Activated CD4-positive, alpha-beta T cell treated with anti-CD3 and anti-CD28 coated beads for 1 hour (primary cell): ENCODE measurements at regions not wholly inside any gene's neighbourhood (a gene's known extent, or its start where the extent isn't known, plus 50 kb on each side); places are given as distances from the start of the nearest gene placed in this dataset.
"Not testable (repeated sequence)": the region's sequence is repeated elsewhere in the genome, so short reads cannot be mapped to it uniquely, and the experiment has no call there.

Source experiments
- DNase-seq: peaks from one replicate; pipeline ENCODE4 v3.0.0-alpha.2; 2020

DNA sequence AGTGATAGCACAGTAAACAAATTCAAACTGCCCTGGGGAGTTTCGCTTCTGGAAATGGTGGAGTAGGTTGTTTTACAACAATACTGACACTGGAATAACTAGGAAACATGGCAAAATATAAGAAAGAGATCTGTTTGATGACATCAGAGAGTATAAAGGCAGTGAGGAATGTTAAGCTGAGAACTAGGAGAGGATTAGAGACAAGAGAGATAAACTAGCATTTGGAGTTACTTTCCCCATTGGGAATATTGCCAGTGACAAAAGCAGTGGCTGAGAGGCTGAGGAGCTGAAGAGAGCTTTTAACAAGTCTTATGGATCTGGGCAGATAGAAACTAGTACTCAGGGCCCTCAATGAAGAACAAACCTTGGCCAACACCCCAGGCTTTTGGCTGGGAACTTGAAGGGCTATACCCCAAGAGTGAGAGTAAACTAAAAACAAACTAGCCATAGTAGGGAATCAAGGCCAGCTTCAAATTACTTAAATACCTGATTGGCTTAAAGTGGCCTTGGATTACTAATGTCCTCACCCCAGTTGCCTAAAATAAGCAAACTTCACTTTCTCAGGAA, 280.4 kb downstream of the KLF13 start:
- DNase-seq: no peak

DNA sequence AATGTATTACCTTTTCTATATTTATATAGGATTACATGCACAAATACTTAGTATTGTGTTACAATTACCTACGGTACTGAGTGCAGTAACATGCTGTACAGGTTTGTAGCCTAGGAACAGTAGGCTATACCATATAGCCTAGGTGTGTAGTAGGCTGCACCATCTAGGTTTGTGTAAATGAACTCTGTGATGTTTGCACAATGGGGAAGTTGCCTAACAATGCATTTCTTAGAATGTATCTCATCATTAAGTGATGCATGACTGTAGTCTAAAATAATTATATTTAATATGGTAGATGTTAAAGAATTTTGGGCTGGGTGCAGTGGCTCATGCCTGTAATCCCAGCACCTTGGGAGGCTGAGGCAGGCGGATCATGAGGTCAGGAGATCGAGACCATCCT, 281.0 kb downstream of the KLF13 start:
- DNase-seq: no peak

DNA sequence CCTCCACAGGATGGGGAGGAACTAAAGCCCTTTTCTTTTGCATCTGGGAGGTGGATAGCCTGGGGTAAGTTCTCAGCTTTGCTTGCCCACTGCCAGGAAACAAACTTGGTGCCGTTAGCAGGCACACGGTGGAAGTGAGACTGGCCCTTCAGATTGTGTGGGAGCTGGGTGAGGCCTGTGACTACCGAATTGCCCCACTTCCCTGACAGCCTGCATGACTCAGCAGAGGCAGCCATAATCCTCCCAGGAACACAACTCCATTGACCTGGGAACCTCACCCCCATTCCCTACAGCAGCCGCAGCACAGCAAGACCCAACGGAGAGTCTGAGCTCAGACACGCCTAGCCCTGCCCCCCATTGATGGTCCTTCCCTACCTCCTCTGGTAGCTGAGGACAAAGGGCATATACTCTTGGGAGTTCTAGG, 282.6 kb downstream of the KLF13 start:
- no peak for DNase-seq

GRCh38 chr15:31609906-31610305, 283.3 kb downstream of the KLF13 start:
- DNase-seq: no peak

GRCh38 chr15:31615643-31616415, 289.2 kb downstream of the KLF13 start:
- DNase-seq: no peak

DNA sequence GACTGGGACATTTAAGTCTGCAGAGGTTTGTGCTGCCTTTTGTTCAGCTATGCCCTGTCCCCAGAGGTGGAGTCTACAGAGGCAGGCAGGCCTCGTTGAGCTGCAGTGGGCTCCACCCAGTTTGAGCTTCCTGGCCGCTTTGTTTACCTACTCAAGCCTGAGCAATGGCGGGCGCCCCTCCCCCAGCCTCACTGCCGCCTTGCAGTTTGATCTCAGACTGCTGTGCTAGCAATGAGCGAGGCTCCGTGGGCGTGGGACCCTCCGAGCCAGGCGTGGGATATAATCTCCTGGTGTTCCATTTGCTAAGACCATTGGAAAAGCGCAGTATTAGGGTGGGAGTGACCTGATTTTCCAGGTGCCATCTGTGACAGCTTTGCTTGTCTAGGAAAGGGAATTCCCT, 296.7 kb downstream of the KLF13 start:
- not testable (repeated sequence) for DNase-seq

- DNase-seq: not testable (repeated sequence)
Observed at GRCh38 chr15:31624115-31624514, 297.5 kb downstream of the KLF13 start.

DNA sequence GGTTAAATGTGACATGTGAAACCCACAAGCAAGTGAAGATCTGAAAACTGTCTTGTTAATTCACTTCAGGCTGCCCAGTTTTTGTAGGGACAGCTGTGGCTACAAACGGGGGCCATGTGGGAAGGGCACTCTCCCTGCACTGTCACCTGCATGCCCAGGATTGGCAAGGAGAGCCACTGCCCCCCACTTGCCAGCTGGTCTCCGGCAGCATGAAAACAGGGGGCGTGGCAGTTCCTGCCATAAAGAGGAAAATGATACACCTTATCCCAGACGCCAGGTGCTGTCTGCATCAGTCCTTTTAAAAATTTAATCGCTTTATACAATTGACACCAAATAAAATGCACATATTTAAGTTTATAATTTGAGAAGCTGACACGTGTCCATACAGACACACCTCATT, 309.1 kb downstream of the KLF13 start:
- DNase-seq: not testable (repeated sequence)

GRCh38 chr15:31636911-31637310, 310.3 kb downstream of the KLF13 start:
- DNase-seq: not testable (repeated sequence)

DNA sequence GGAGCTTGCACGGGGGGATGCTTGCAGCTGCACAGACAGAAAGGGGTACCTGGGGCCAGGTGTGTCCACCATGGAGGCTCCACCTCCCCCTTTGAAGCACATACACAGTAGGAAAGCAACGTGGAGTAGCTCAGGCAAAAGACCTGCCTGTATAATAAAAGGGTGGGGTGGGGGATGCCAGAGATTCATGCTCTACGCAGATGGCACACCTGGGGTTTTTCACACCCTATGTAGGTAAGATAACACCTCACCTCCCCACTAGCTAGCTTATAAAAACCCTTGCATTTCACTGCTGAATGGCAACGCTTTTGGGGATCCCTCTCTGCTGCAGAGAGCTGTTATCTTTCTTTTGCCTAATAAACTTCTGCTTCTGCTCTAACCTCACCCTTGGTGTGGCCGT, 317.3 kb downstream of the KLF13 start:
- not testable (repeated sequence) for DNase-seq

DNA sequence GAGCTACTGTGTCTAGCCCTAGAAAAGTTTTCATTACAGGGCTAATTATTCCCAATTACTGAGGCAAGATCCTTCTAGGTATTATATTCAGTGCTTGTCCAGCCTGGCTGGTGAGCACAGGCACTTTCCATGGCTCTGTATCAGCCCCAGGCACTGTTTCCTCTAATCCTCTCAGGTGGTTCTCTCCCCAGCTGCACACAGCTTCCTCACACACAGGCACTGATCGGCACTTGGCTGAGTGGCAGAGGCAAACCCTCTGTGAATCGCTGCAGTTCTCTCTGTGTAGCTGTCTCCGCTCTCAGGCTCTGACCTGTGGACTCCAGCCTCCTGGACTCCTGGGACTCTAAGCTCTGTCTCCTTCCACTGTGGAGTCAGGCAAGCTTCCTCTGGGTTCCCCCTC, 318.1 kb downstream of the KLF13 start:
- not testable (repeated sequence) for DNase-seq

DNA sequence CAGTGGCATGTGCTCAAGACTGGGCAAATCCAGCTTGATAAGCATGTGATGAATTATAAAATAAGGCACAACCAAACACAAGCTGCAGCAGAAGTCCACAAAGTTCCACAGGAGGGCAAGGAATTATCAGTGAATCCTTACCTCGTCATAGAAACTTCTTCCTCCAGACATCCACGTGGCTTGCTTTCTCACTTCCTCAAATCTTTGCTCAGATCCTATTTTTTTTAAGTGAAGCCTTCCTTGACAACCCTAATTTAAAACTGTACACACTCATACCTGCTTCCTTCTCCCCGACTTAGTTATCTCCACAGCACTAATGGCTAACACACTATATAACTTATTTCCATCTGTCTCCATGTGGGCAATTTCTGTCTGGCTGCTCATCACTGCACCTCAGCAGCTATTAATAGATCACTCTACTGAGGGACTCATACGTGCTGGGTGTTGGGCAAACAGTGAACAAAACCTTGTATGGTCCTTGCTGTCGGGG, 320.7 kb downstream of the KLF13 start:
- not testable (repeated sequence) for DNase-seq

DNA sequence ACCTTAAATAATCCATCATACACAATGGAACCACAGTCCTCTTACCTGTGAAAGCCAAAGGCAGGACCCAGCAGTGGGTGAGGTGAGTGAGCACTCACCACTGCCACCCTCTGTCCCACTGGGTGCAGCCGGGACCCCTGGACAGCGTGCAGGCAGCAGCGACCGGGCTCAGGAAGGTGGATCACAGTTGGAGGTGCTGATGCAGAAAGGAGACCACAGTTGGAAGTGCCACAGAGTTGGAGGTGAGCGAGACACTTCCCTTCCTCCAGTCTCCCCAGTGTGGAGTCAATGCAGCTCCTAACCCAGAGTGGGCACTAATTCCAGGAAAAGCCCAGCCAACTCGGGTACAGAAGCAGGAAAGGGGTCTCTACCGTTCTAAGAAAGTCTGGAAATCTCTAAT, 323.0 kb downstream of the KLF13 start:
- not testable (repeated sequence) for DNase-seq

DNA sequence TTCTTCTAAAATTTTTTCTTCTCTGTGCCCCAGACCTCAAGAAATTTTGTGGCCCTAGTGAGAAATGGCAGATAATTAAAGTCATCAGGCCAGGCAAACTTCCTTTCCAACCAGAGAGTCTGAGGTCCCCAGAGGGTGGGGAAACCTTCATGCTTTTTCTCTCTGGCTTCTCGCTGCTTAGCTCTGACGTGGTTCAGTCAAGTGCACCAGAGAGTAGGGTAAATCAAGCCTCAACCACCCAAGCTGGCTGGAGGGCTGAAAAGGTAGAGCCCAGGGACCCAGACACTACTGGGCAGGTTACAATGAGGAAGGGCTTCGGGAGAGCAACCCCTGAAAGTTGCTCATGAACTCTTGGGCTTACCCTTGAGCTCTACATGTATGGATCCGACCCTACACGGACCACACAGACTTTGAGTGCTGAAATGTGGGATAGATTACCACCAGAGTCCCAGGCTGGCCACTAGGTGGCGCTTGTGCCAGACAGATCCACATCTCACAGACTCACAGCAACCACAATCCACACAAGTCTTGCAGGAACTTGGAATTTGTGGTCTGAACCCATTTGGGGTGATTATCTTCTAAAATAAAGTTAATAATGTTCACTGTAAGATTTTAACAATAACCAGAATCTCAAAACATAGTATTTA, 323.5 kb downstream of the KLF13 start:
- peak; percentile 36 for DNase-seq

DNA sequence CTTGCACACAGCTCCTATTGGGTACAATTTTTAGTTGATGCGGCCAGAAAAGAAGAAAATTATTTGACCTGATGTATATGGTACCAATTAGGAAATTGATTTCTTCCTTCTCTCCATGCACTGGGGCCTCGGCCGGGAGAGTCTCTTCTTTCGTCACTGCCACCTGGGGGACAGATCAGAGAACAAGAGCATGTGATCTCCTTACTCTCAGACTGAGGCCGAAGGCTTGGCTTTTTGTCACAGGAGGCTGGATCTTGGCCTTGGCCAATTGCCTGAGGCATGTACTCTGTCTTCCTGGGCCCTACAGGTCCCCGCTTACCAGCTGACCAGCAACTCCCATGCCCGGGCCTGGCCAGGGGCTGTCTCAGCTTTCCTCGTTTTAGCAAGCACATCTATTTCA, 330.3 kb downstream of the KLF13 start:
- DNase-seq: not testable (repeated sequence)

DNA sequence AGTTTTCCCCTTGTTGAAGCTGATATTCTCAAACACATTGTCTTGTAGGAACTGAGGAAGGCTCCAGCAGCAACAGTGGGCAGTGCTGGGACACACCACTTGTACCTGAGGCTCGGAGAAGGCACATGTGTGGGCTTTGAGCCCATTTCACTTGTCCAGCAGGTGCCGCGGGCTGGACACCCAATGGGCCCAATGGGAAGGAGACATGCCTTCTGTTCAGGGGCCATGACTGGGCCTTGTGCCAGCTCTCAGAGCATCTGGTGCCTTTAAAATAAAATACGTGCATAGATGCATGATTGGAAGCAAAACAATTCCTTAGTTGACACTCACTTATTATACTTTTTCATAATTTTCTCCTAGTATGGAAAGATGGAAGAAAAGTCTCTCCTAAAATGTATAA, 334.2 kb downstream of the KLF13 start:
- no peak for DNase-seq

- DNase-seq: not testable (repeated sequence)
Observed at GRCh38 chr15:31665732-31666131, 339.1 kb downstream of the KLF13 start.

DNA sequence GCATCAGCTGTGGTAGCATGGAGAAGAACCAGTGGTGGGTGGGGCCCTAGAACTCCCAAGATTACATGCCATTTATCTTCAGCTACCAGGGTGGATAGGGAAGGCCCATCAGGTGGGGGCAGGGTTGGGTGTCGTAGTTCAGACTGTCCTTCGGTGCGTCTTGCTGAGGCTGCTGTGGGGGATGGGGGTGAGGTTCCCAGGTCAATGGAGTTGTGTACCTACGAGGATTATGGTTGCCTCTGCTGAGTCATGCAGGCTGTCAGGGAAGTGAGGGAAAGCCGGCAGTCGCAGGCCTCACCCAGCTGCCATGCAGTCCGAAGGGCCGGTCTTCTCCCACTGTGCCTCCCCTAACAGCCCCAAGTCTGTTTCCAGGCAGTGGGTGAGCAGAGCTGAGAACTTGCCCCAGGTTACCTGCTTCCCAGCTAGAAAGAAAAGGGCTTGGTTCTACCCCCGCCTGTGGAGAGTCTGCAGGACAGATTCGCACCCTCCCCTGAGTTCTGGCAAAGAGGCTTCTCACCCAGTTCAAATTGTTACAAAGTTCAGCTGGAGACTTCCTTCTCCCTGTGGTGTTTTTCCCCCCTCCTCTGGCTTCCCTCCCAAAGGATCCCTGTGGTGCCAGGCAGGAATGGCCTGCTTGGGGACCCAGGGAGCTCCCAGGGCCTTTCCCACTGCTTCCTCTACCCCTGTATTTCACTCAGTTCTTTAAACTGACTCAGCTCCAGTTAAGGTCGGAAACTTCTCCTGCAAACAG, 342.7 kb downstream of the KLF13 start:
- DNase-seq: not testable (repeated sequence)

DNA sequence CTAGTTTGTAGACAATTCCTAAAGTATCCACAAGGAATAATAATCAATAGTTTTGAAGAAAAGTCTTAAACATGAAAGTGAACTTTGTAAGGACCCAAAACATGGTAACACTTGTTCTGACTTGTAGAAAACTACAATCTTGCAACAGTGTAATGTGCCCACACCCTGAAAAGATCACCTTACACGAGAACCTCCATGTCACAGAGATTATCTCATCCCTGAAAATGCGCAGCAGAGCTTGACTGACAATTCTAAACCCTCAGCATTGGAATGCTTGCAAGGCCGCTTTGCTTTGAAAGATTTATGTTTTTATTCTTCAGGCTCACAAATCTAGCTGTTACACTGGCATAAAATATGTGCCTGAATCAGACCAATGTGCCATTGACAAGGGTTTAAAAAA, 346.6 kb downstream of the KLF13 start:
- not testable (repeated sequence) for DNase-seq

DNA sequence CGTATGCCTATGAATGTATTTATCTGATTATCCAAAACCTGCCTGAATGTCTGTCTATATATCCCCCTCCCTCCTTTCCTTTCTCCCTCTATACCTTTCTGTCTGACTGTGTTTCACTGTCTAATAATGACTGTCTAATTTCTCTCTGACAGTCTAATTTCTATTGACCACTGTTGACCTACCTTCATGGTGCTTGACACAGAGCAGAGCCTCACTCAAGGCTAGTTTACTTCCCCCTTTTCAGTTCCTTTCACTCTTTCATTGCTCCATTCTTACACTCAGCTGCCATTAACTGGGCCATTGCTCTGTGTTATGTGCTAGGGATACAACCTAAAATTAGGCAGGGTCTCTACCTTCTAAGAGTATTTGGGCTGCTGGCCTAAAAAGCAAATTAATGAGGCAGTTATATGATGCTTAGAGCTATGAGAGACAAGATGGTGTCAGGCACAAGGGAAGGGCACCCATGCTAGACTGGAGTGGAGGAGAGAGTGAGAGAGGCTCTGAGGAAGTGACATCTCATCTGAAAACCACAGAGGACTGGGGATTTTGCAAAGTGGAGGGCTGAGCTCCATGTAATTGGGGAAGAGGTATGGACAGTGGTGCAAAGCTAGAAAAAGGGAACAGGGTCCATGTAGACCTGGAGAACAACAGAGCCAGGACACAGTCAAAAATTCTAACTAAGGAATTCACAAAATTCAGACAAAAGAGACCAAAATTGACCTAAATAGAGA, 348.6 kb upstream of the CHRNA7 start:
- not testable (repeated sequence) for DNase-seq

DNA sequence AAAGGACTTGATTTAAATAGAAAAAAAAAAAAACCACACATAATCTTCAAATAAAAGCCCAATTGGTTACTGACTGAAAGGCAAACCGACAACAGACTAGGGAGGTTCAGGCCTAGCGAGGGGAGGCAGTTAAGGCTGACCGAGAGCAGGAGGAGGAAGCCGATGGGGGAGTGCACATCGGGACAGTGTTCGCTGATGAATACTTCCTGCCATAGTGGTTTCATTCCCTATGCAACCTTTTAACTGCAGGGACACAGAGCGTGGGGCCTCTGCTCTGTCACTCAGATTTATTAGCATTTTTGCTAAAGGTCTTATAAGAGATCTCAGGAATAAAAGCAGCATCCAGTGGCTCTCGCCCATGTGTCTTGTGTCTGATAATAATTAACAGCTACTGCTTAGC, 343.2 kb upstream of the CHRNA7 start:
- DNase-seq: not testable (repeated sequence)

DNA sequence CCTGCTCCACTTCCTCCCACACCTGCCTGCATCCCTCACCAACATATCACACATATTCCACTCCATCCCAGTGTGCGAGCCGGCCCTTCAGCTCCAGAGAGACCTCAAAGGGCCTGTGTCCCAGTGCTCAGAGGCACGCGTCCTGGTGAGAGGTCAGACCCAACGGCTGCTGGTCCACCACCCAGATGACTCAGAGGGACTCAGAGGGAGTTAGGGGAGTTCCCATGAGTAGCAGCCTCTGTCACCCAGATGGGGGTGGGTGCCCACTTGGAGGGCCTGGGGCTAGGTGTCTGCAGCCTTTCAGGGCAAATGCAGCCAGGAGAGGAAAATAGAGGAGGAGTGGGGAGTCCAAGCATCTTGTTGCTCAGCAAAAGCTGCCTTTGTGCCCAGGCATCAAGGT, 333.8 kb upstream of the CHRNA7 start:
- DNase-seq: not testable (repeated sequence)
